Activated CD8-positive, alpha-beta memory T cell treated with anti-CD3 and anti-CD28 coated beads, Interleukin-2, amount 50 U/mL, for 24 hours (primary cell): ENCODE measurements at regions not wholly inside any gene's neighbourhood (a gene's known extent, or its start where the extent isn't known, plus 50 kb on each side); places are given as distances from the start of the nearest gene placed in this dataset.

ENCODE experiments used
- DNase-seq: peaks from one replicate; pipeline ENCODE4 v3.0.0-alpha.2; 2020; ENCODE audit errors: extremely low read depth

DNA sequence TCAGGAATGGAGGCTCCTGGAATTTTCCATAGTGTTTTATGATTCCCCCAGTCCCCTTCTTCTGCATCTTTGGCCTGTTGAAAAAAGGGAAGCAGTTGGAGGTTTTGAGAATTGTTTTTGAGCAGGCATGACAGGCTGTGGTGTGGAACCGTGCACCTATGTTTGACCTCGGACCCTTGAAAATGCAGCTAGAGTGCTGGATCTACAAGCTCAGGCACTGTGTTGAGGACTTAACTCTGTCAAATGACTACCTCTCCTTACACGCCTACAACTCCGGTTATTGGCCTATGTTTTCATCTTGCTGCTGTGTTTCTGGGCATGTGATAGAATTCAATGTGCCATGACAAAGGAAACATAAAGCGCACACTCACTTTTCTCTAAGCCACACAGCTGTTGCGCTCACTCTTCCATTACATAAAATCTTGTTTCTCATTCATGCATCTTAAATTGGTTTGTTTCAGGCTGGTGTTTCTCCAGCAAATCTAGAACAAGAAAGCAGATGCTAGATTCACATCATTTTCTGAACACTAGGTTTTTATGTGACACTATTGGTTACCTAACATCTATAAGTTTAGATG, 616.6 kb downstream of the FGF9 start:
- DNase-seq, result no peak

DNA sequence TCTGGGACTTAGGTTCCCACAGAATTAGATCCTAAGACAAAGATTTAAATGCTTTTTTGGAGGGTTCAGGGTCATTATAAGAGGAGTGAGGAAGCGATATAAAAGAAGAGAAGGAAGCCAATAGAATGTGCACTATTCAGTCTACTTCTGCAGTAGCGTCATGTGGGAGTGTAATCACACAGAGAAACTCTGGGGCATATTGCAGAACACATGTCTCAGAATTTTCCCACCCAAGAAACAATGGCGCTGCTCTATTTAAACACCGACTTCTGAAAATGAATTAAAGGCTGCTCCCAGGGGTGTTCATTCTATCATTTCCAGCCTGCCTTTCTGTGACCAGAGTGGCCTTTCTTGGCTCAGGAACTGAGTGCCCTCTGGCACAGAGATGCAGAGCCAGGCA, 617.6 kb downstream of the FGF9 start:
- DNase-seq, result no peak

DNA sequence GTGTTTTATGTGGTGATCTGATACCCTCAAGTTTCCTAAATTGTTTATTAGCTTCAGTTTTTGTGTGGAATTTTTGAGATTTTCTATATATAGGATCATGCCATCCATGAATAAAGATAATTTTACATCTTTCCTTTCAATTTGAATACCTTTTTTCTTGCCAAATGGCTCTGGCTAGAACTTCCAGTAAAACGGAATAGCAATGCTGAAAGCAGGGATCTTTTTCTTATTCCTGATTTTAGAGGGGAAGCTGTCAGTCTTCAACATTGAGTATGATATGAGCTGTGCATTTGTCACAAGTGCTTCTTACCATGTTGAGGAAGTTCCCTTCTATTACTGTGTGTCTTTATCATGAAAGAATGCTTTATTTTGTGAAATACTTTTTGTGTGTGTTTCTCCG, 618.8 kb downstream of the FGF9 start:
- DNase-seq, result no peak

DNA sequence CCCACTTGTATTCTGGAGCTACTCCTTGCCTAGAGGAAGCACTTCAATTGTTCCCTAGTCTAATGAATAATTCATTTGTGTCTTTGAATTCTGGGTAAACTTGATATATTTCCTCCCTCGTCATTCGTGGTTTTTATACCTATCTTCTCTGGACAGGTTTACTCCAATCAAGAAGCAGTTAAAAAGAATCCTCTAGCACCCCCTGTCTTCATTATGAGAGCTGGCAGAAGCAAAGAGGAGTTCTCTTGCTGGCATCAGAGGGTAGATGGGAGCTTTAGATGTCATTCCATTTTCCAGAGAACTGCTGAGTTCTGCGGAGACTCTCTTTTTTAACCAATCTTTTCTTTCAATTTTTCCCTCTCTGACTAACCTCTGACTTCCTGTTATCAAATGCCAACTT, 627.7 kb downstream of the FGF9 start:
- no peak for DNase-seq

DNA sequence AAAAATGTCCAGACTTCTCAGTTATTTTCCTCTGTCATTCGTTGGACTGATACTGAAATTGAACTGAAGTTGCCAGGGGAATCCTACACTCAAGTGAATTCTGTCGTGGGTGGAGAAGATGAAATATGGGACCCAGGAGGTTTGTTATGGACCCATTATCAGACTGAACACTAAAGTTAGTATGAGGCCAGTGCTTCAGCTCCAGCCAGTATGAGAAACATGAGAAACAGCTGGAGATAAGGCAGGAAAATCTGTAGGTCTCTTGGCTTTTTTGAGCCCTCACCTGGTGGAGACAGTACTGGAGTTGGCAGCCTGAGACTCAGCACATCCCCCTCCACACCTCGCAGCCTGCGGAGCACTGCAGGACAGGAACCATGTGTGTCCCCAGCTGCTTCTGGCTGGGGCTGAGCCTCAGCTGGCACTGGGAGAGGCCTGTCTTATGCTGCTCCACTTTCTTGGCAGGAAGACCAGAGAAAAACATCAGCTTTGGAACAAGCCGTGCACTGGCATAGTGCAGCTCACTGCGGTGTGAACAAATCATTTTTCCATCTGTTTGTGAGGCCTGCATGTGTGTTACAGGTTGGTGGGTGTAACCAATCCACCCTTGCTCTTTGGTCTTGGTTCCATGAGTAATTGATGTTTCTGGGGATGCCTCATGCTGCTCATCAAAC, 641.0 kb downstream of the FGF9 start:
- no peak for DNase-seq

DNA sequence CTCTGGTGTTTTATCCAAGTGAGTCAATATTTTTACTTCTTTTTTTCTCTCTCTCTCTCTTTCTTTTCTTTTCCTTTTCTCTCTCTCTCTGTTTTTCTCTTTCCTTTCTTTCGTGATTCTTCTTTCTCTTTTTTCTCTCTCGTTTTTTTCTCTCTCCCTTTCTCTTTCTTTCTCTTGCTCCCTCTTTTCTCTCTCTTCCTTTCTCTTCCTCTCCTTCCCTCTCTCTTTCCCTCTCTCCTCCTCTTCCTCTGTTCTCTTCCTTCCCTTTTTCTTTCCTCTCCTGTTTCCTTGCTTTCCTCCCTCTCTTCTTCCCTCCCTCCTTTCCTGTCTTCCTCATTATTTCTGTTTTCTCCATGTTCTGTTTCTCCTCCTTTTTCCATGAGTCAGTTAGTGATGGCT, 641.5 kb downstream of the FGF9 start:
- DNase-seq, result no peak

DNA sequence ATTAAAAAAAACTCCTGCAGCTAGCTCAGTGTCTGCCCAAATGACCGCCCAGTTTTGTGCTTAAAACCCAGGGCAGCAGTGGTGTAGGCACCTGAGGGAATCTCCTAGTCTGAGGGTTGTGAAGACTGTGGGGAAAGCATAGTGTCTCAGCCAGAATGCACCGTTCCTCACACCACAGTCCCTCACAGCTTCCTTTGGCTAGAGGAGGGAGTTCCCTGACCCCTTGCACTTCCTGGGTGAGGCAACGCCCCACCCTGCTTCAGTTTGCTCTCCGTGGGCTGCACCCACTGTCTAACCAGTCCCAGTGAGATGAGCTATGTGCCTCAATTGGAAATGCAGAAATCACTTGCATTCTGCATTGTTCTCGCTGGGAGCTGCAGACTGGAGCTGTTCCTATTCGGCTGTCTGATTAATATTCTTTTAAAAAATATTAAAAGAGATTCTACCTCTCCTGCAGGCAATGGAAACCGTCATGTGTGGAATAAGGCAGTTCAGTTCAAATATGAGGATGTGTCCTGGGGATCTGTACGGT, 645.7 kb downstream of the FGF9 start:
- no peak for DNase-seq

DNA sequence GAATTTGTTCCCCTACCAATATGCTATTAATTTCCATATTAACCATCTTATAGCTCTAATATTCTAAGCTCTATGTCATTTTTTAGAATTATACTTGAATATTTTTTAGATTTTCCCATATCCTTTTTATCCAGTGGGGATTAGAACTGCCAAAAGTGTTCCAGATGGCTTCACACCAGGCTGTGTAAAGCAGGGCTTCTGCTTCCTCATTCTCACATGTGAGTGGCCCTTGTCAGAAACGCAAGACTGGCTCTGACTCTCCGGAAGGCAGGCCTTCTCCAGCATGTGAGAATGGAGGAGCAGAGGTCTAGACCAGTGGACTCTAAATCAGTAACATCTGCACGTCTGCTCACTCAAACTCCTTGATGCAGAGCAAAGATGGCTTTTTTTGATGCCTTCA, 650.1 kb downstream of the FGF9 start:
- no peak for DNase-seq

DNA sequence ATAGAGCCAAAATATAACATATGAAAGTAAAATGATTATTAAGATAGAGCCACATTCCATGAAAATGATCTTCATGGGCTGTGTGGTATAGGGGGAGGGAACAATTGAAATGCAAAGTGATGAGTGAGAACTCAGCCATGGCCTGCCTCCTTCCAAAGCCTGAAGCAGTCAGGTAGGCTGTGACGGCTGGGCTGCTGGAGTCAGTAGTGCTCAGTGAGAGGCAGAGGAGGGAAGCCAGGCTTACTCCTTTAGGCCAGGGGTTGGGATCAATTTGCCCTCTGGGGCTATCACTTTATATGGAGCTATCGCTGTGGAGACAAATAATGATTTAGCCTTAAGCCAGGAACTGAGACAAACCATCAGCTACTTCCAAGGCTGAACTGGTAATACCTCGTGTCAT, 654.9 kb downstream of the FGF9 start:
- no peak for DNase-seq

DNA sequence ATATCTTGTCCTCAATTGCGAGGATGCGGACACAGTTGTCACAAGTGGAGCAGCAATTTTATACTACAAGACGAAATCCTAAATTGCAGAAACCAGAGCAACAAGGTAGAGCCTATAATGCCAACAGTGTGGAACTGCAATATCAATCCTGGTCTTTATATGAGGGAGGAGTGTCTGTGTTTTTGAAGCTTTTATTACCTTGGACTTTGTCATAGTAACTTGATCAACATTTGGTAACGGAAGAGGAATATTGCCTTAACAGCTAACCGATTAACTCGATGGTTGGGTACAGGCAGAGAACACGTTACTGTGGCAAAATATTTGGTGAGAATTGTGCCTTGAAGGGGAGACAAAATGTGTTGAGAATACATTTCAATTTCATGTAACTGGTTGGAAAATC, 661.5 kb downstream of the FGF9 start:
- no peak for DNase-seq

DNA sequence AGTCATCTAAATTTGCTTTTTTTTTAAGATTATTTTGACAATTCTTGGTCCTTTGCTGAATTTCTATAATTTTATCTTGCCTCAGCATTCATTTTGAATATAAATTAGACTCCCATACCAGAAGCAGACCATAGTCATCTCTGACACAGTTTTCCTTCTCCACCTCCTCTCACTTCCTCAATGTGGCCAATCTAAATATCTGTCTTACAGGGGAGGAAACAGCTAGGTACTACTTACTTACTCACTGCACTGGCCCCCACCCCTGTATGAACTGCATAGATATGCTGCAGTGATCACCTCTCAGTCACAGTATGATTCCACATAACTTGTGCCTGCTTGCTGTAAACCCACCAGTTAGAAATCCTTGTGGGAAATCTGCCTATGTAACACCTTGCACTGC, 665.6 kb downstream of the FGF9 start:
- no peak for DNase-seq

DNA sequence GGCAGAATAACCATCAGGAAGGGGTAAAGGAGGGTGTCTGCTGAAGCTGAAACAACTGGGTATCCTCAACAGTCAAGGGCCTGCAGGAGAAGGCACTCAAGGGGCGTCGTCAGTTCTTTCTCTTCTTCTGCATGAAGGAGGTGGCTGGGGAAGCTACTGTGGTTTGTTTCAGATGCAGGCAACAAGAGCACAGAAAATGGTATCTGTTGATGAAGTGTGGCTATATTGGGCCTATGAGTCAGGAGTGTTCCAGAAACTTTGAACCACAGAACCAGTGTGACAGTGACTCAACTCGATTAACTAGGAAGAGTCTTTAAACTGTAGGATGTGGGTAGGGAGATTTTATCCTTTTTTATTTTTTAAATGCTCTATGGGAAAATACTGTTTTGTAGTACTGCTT, 686.3 kb downstream of the FGF9 start:
- DNase-seq, result no peak

DNA sequence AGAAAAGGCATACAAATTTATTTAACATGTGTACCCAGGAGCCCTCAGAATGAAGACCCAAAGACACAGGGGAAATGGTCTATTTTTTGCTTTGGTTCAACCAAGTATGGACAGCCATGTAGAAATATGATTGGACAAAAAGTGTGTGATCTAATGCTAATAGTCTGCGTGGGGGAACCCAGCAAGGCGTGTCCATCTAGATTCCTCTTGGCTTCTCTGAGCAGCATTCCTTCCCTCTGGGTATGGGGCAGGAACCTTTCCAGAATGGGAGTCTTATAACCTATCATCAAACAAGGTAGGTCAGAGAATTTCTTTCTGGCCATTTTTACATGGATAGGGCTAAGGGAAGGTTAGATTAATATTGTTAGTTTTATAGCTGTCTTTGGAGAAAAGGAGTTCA, 698.2 kb downstream of the FGF9 start:
- no peak for DNase-seq

DNA sequence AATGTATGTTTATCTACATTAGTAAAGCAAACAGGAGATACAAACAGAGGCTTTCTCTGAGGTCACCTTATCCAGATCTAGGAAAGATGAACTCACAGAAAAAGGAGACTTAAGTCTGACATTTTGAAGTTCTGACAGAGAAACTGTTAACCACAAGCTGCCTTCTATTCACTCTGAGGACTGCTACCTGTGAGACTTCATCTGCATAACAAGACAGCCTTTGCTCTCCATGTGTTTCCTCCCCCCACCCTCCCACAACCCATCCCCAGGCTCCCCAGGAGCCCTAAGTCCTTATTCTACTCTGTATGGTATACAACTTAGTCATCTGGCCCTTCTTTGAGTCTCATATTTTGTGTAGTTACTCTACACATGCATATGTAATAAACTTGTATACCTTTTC, 699.0 kb downstream of the FGF9 start:
- DNase-seq, result no peak

DNA sequence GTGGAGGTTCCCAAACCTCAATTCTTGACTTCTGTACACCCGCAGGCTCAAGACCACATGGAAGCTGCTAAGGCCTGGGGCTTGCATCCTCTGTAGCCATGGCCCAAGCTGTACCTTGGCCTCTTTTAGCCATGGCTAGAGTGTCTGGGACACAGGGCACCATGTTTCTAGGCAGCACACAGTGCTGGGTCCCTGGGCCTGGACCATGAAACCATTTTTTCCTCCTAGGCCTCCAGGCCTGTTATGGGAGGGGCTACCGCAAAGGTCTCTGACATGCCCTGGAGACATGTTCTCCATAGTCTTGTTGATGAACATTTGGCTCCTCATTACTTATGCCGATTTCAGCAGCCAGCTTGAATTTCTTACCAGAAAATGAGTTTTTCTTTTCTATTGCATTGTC, 701.4 kb downstream of the FGF9 start:
- no peak for DNase-seq

DNA sequence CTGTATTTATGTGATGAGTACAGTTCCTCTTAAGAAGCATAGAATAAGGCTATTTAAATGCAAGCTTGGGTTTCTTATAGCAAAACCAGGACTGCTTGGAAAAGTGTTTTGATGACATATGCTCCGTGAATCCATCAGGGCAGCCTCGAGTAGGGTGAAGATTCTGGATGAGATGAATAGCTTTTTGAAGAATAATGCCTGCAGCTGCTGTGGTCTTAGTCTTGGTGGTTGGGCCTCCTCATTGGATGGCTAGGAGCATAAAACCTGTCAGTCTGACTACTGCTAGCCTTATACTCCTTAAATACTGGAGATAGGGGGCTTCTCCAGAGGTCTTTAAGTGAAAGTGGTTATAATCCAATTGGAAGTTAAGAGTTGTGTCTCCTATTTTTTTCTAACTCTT, 704.3 kb downstream of the FGF9 start:
- DNase-seq, result no peak

DNA sequence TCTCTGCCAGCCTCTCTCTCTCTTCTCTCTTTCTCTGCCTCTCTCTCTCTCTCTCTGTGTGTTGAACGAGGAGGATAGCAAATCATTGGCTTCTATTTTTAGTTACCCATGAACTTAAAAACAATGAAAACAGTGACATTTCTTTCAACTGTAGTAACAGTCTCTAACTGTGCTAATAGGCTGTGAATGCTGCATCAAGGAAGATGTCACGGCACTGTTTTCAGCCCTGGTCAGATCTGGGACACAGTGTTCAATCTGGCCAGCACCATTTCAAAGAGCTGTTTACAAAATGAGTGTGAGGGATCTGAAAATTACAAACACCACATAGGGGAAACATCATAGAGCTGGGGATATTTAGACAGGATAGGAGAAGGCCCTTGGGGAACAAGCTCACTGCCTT, 717.0 kb downstream of the FGF9 start:
- no peak for DNase-seq

DNA sequence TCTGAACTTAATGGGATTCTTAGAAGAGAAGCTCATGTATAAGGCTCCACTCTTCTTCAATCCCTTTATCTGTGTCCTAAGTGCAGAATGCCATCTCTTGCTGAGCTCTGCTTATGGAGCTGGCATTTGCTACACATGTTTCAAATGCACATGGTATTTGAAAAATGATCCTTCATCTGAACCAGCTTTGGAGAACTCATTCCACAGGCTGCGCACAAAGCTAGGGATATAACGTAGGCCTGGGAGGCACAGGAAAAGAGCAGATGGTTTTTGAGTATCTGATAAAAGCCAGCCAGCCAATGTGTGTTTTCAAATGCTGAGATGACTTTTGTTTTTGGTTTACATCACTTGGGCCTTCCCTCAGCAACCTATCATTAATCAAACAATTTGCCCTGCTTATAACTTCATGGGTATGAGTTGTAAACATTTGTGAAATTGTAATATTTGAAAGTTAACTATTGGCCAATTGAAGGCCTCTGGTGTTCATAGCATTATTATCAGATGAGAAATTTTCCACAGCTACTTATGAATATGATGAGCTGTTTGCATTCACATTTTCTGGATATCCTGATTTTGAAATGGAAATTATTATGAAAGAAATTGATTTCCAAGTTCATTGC, 729.0 kb downstream of the FGF9 start:
- DNase-seq, result no peak

DNA sequence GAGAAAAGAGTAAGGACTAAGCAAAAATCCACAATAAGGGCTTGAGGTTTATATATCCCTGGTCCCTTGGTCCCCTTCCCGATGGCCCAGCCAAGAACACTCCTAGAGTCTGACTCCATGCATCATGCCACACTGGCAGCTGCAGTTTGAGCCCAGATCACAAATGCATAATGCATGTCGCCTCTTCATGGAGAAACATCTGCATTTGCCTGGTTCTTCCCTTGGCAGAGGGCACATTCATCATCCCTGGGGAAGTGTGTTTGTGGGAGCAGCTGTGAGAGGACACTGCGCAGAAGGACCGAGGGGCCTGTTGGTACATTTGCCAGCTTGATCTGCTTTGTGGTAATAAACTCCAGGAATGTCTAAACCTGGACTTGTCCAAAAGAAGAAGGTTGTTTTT, 731.8 kb downstream of the FGF9 start:
- no peak for DNase-seq

DNA sequence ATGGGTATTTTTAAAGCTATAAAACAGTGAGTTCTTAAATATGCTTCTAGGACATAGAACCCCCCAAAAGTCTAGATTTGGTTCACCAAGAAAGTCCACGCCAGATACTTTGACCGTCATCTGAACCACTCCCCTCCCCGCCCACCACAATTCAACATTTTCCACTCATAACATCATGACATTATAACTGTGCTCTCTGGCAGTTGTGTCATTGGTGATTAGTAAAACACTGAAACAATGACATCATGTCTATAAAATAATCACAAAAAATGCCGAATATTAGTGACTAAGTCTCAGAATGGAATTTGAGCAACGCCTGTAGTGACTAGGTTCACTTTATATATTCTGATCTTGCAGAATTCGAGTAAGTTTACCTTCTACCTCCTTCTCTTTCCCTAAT, 732.3 kb downstream of the FGF9 start:
- DNase-seq, result no peak

DNA sequence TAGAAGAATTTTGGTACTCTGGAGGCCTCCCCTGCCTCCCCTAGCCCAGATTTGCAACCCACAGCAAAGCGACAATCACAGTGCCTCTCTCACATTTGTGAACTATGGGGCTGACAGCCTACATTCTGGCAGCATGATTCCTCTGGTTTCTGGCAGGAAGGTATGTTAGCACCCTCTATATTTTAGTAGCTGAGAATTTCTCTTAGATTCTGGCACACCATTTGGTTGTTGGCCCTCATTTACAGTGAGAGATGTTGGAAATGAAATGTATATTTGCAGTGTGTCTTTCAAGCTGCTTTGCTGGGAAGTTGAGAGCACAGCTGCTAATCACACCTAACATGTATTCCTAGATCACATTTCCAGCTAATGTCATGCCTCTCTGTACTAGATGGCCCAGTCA, 735.0 kb downstream of the FGF9 start:
- no peak for DNase-seq

DNA sequence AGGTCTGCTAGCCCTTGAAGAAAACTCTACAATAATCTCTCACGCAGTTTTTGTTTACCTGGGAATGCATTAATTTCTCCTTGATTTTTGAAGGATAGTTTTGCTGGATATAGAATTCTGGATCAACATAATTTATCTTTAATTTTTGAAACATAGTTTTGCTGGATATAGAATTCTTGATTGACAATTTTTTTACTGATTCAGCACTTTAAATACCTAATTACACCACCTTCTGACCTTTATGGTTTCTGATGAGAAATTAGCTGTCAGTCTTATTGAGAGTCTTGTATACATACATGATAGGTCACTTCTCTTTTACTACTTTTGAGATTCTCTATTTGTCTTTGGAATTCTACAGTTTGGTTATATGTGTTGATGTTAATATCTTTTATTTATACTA, 741.6 kb downstream of the FGF9 start:
- DNase-seq, result no peak

DNA sequence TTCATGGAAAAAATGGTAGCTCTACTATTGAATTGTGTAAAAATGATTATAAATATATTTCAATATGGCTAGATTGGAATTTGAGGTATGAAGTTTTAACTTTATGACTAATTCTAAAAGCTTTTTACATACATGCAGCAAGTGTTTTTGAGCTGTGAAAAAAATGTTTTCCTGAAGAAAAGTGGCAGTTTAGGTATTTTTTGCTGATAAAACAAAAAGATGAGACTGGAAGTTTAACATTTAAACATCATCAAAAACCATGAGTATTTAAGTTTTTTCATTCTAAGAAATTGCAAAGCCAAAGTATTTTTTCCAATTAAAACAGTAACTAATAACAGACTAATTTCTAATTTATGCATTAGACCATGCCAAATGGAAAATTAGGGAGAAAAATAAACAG, 751.1 kb downstream of the FGF9 start:
- no peak for DNase-seq

DNA sequence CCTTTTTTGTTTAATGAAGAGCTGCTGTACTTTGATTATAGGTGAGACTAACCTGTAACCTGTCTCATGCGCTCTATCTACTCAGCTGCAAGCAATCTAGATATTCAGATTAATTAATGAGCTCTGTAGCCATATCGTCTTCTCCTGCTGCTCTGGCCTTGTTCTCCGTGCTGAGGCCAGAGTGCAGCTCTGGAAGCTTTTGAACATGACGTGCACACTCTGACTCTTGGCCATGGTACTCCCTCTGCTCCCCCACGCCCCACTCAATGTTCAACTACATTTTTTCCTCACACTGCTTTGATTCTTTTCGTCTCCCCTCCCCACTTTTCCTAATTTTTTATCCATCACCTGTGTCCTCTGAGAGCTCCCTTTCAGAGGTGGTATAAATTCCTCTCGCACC, 751.8 kb downstream of the FGF9 start:
- DNase-seq, result no peak
